Testis (tissue), 2 donors: ENCODE measurements at regions not wholly inside any gene's neighbourhood (a gene's known extent, or its start where the extent isn't known, plus 50 kb on each side); places are given as distances from the start of the nearest gene placed in this dataset.

Source experiments
- POLR2A ChIP-seq: fragments of 450-650 bp; IDR thresholded peaks from one replicate; pipeline ENCODE4 v1.6.1; 2017; ENCODE audit warnings: antibody characterized with exemption, mild to moderate bottlenecking, moderate library complexity
- TF ChIP-seq, protein P1 (sequence below), 3 experiments: fragments of 450-650 bp in 2 of 3; fragments of 200-600 bp in 1 of 3; sonication (generic) in 1 of 3; IDR thresholded peaks; one replicate each; pipeline ENCODE4 v1.5.1; 2016 to 2019; ENCODE audit warnings: antibody characterized with exemption in 3 of 3, mild to moderate bottlenecking in 2 of 3, moderate library complexity in 1 of 3

DNA sequence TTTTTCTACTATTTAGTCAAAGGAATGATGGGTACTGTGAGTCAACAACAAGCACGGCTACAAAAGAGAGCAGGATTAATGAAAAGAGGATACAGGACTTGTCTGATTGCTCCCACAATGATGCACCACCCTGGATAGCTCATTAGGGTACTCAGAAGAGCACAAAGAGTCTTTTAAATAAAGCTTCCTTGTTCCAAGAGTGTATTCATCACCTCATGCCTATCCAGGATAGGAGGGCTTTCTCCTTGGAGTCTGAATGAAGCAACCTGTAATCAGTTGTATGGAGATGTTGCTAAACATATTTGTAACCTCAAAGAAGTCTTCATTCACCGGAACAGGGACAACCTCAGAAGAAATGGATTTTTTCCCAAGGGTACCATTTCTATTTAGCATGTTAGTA lies 219.5 kb upstream of the TMEM161B start:
- TF ChIP-seq, protein P1, sequence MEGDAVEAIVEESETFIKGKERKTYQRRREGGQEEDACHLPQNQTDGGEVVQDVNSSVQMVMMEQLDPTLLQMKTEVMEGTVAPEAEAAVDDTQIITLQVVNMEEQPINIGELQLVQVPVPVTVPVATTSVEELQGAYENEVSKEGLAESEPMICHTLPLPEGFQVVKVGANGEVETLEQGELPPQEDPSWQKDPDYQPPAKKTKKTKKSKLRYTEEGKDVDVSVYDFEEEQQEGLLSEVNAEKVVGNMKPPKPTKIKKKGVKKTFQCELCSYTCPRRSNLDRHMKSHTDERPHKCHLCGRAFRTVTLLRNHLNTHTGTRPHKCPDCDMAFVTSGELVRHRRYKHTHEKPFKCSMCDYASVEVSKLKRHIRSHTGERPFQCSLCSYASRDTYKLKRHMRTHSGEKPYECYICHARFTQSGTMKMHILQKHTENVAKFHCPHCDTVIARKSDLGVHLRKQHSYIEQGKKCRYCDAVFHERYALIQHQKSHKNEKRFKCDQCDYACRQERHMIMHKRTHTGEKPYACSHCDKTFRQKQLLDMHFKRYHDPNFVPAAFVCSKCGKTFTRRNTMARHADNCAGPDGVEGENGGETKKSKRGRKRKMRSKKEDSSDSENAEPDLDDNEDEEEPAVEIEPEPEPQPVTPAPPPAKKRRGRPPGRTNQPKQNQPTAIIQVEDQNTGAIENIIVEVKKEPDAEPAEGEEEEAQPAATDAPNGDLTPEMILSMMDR (IDR thresholded peaks at IDR 0.05), result no peak
- TF ChIP-seq POLR2A, result no peak
